Trophoblast cell (in vitro differentiated cells and primary cell): ENCODE measurements at regions not wholly inside any gene's neighbourhood (a gene's known extent, or its start where the extent isn't known, plus 50 kb on each side); places are given as distances from the start of the nearest gene placed in this dataset.

ENCODE experiments used
- DNase-seq, 2 donors: peaks; one replicate each; pipeline ENCODE4 v3.0.0-alpha.2; 2016
- H2AFZ ChIP-seq: 2 replicates; pipeline ENCODE4 v1.6.1; 2013; ENCODE audit warnings: low read length, moderate library complexity, mild to moderate bottlenecking; ENCODE audit not compliant: insufficient read depth, poor library complexity
- H2AK5ac ChIP-seq: 2 replicates; pipeline ENCODE4 v1.6.1; 2013; ENCODE audit warnings: mild to moderate bottlenecking, low read length
- H2BK120ac ChIP-seq: 2 replicates; pipeline ENCODE4 v1.6.1; 2013; ENCODE audit warnings: low read length, mild to moderate bottlenecking, moderate library complexity; ENCODE audit not compliant: insufficient read depth, poor library complexity
- H2BK12ac ChIP-seq: 2 replicates; pipeline ENCODE4 v1.6.1; 2013; ENCODE audit warnings: mild to moderate bottlenecking, low read length, moderate library complexity
- H2BK5ac ChIP-seq: 2 replicates; pipeline ENCODE4 v1.6.1; 2013; ENCODE audit warnings: low read length, low read depth, moderate library complexity, mild to moderate bottlenecking; ENCODE audit not compliant: poor library complexity
- H3K14ac ChIP-seq: 2 replicates; pipeline ENCODE4 v1.6.1; 2013; ENCODE audit warnings: mild to moderate bottlenecking, low read length
- H3K18ac ChIP-seq: 2 replicates; pipeline ENCODE4 v1.6.1; 2013; ENCODE audit warnings: mild to moderate bottlenecking, low read length
- H3K23ac ChIP-seq: 2 replicates; pipeline ENCODE4 v1.6.1; 2013; ENCODE audit warnings: low read length
- H3K27ac ChIP-seq: 2 replicates; pipeline ENCODE4 v1.5.1; 2013; ENCODE audit warnings: low read depth, mild to moderate bottlenecking, inconsistent platforms, low read length, moderate library complexity
- H3K27me3 ChIP-seq: 2 replicates; pipeline ENCODE4 v1.6.1; 2013; ENCODE audit warnings: inconsistent platforms, mild to moderate bottlenecking, low read length, moderate library complexity; ENCODE audit not compliant: insufficient read depth
- H3K36me3 ChIP-seq, 2 experiments: 1 replicate in 1 of 2; 2 replicates in 1 of 2; pipeline ENCODE4 v1.6.1; 2013; ENCODE audit warnings: low read length in 2 of 2, mild to moderate bottlenecking in 2 of 2, moderate library complexity in 1 of 2; ENCODE audit not compliant: insufficient read depth in 2 of 2, control insufficient read depth in 1 of 2
- H3K4ac ChIP-seq: 2 replicates; pipeline ENCODE4 v1.6.1; 2013; ENCODE audit warnings: low read depth, mild to moderate bottlenecking, low read length, moderate library complexity
- H3K4me1 ChIP-seq, 2 experiments: 1 replicate in 1 of 2; 2 replicates in 1 of 2; pipeline ENCODE4 v1.6.1; 2013; ENCODE audit warnings: low read length in 2 of 2, mild to moderate bottlenecking in 2 of 2, moderate library complexity in 1 of 2; ENCODE audit not compliant: insufficient read depth in 2 of 2, control insufficient read depth in 1 of 2
- H3K4me2 ChIP-seq: 2 replicates; pipeline ENCODE4 v1.6.1; 2013; ENCODE audit warnings: inconsistent platforms, mild to moderate bottlenecking, low read length, moderate library complexity
- H3K4me3 ChIP-seq: 2 replicates; pipeline ENCODE4 v1.5.1; 2013; ENCODE audit warnings: mild to moderate bottlenecking, low read depth, low read length, inconsistent platforms
- H3K79me1 ChIP-seq: one replicate; pipeline ENCODE4 v1.6.1; 2013; ENCODE audit warnings: low read length
- H3K79me2 ChIP-seq: 2 replicates; pipeline ENCODE4 v1.6.1; 2013; ENCODE audit warnings: low read length, mild to moderate bottlenecking; ENCODE audit not compliant: control insufficient read depth, insufficient read depth, poor library complexity
- H3K9ac ChIP-seq: 2 replicates; pipeline ENCODE4 v1.6.1; 2013; ENCODE audit warnings: mild to moderate bottlenecking, low read length
- H3K9me3 ChIP-seq: 2 replicates; pipeline ENCODE4 v1.6.1; 2013; ENCODE audit warnings: low read depth, mild to moderate bottlenecking, control low read depth, inconsistent platforms, low read length; ENCODE audit not compliant: insufficient read depth
- H4K12ac ChIP-seq: 2 replicates; pipeline ENCODE4 v1.6.1; 2013; ENCODE audit warnings: low read depth, mild to moderate bottlenecking, low read length, moderate library complexity
- H4K8ac ChIP-seq: 2 replicates; pipeline ENCODE4 v1.6.1; 2013; ENCODE audit warnings: low read depth, mild to moderate bottlenecking, low read length, moderate library complexity
- H4K91ac ChIP-seq: one replicate; pipeline ENCODE4 v1.6.1; 2013; ENCODE audit warnings: low read depth, mild to moderate bottlenecking, low read length, moderate library complexity
- WGBS: extraction: QIAGEN DNeasy Blood & Tissue Kit; methylation state at CpG from one replicate; pipeline ENCODE4 v1.1.7; 2013; ENCODE audit warnings: missing lambda C conversion rate; ENCODE audit not compliant: insufficient read length, insufficient coverage; ENCODE audit errors: extremely low coverage; 5-methylcytosine and 5-hydroxymethylcytosine counted together

DNA sequence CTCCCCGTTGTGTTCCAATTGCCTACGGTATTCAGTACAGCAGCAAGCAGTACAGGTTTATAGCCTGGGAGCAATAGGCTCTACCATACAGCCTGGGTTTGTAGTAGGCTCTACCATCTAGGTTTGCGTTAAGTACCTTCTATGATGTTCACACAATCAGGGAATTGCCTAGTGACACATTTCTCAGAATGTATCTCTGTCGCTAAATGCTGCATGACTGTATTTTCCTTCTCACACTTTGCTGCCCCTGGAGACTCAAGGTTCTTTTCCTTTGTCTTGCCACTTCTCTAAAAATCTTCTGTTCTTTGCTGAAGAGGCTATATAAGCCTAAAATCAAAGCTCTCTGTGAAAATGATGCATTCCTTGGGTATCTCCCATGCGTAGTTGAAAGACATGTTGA is 241.9 kb downstream of the CD83 start:
- Histone ChIP-seq H3K9ac (no peak overlapping the region), H3K4me2 (no peak overlapping the region)
- no CpG with 5 or more reads among the region's 5 CpGs for WGBS

GRCh38 chr6:14360565-14360964 is 243.0 kb downstream of the CD83 start:
- H2BK12ac ChIP-seq, result no peak overlapping the region
- H3K9me3 ChIP-seq, result no peaks in the 10 kb centered on the region
- H2BK120ac ChIP-seq, result no peak overlapping the region
- no peaks in the 10 kb centered on the region for H3K79me2 ChIP-seq
- H3K27ac ChIP-seq, result no peak overlapping the region
- H4K12ac ChIP-seq, result no peak overlapping the region
- no peak overlapping the region for H2BK5ac ChIP-seq
- no peak overlapping the region for H2AK5ac ChIP-seq
- no peaks in the 10 kb centered on the region for H3K4me1 ChIP-seq
- H4K91ac ChIP-seq, result no peak overlapping the region
- H3K4me3 ChIP-seq, result no peak overlapping the region
- no peaks in the 10 kb centered on the region for H3K79me1 ChIP-seq
- H3K9ac ChIP-seq, result no peak overlapping the region
- DNase-seq, result no peak
- WGBS, result no CpG with 5 or more reads among the region's 7 CpGs
- no peak overlapping the region for H3K14ac ChIP-seq
- no peaks in the 10 kb centered on the region for H3K36me3 ChIP-seq
- no peak overlapping the region for H3K23ac ChIP-seq
- no peak overlapping the region for H4K8ac ChIP-seq
- no peaks in the 10 kb centered on the region for H3K27me3 ChIP-seq
- no peak overlapping the region for H2AFZ ChIP-seq
- H3K4ac ChIP-seq, result no peak overlapping the region
- H3K4me2 ChIP-seq, result no peak overlapping the region
- H3K18ac ChIP-seq, result no peak overlapping the region

More for the DNA sequence above, 241.9 kb downstream of the CD83 start:
- no peak overlapping the region for H2BK5ac ChIP-seq
- no peak overlapping the region for H3K27ac ChIP-seq
- H3K36me3 ChIP-seq, result no peaks in the 10 kb centered on the region
- no peak overlapping the region for H2BK12ac ChIP-seq
- no peak for DNase-seq
- H3K79me2 ChIP-seq, result no peaks in the 10 kb centered on the region
- no peak overlapping the region for H3K14ac ChIP-seq
- no peak overlapping the region for H4K8ac ChIP-seq
- H3K4me3 ChIP-seq, result no peak overlapping the region
- H3K79me1 ChIP-seq, result no peaks in the 10 kb centered on the region
- no peaks in the 10 kb centered on the region for H3K4me1 ChIP-seq
- no peak overlapping the region for H4K91ac ChIP-seq
- H3K27me3 ChIP-seq, result no peaks in the 10 kb centered on the region
- no peak overlapping the region for H3K23ac ChIP-seq
- H2AK5ac ChIP-seq, result no peak overlapping the region
- H3K18ac ChIP-seq, result no peak overlapping the region
- H2AFZ ChIP-seq, result no peak overlapping the region
- no peak overlapping the region for H4K12ac ChIP-seq
- no peak overlapping the region for H3K4ac ChIP-seq
- no peak overlapping the region for H2BK120ac ChIP-seq
- no peaks in the 10 kb centered on the region for H3K9me3 ChIP-seq

DNA sequence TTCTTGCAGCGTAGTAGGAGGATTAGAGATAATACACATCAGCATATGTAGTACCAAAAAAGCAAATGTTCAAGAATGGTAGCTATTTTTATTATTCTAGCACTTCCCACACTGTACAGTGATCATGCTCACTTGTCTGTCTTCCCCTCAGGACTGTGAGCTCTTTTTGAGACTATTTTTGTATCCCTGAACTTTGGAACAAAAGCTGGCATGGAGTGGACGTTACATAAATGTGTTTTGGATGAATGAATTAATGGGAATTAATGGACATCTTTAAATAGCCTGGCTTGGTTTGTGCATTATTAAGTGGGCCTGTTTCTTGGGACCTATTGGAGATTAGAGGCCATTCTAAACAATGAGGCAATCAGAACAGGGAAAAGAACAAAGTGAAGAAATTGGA is 243.7 kb downstream of the CD83 start:
- H3K27ac ChIP-seq, result no peak overlapping the region
- no CpG with 5 or more reads among the region's 2 CpGs for WGBS
- DNase-seq, result peak in 1 of 2 donors; percentile 0
- no peak overlapping the region for H3K4ac ChIP-seq
- H2AFZ ChIP-seq, result no peak overlapping the region
- H4K91ac ChIP-seq, result no peak overlapping the region
- no peaks in the 10 kb centered on the region for H3K79me1 ChIP-seq
- H3K79me2 ChIP-seq, result no peaks in the 10 kb centered on the region
- H3K23ac ChIP-seq, result no peak overlapping the region
- H4K8ac ChIP-seq, result no peak overlapping the region
- H3K9me3 ChIP-seq, result no peaks in the 10 kb centered on the region
- H4K12ac ChIP-seq, result no peak overlapping the region
- no peak overlapping the region for H2BK12ac ChIP-seq
- H3K4me3 ChIP-seq, result no peak overlapping the region
- no peak overlapping the region for H3K9ac ChIP-seq
- no peak overlapping the region for H2AK5ac ChIP-seq
- no peak overlapping the region for H2BK120ac ChIP-seq
- H3K4me1 ChIP-seq, result no peaks in the 10 kb centered on the region
- H3K27me3 ChIP-seq, result no peaks in the 10 kb centered on the region
- H3K14ac ChIP-seq, result no peak overlapping the region
- H2BK5ac ChIP-seq, result no peak overlapping the region
- no peak overlapping the region for H3K18ac ChIP-seq
- no peaks in the 10 kb centered on the region for H3K36me3 ChIP-seq
- H3K4me2 ChIP-seq, result no peak overlapping the region

DNA sequence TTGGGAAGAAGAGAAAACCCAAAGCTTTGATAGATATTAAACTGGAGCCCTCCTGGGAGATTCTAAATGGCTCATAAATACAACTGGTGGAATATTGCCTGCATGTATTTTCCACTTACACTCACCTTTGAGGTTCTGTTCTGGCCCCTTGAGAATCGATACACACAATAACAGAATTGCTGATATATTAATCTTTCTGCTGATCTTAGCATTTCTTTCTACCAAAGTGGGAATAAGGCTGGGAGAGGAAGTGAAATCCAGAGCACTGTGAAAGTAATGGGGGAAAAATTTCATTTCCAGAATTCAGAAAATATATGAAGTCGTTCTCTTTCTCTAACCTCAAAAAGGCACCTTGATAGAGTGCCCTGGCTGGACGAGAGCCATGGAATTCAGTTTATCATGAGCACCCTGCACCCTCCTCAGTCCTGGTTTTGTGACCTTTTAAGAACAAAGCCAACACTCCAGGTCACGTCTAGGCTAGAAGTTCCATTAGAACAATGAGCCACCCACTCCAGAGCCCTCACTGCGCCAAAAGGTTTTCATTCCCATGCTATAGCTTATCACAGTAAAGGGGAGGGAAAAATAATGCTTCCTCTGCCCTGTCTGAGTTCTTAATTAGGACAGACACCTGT is 244.5 kb downstream of the CD83 start:
- WGBS, result no CpG with 5 or more reads among the region's 5 CpGs
- Histone ChIP-seq H4K12ac (no peak overlapping the region), H3K27me3 (no peaks in the 10 kb centered on the region)

More for the DNA sequence above, 244.5 kb downstream of the CD83 start:
- H3K18ac ChIP-seq, result no peak overlapping the region
- H2AFZ ChIP-seq, result no peak overlapping the region
- H3K4me2 ChIP-seq, result no peak overlapping the region
- H3K14ac ChIP-seq, result no peak overlapping the region
- H2AK5ac ChIP-seq, result no peak overlapping the region
- H3K27ac ChIP-seq, result no peak overlapping the region
- no peak for DNase-seq
- H4K91ac ChIP-seq, result no peak overlapping the region
- H3K4me1 ChIP-seq, result no peaks in the 10 kb centered on the region
- no peak overlapping the region for H2BK5ac ChIP-seq
- H3K9ac ChIP-seq, result no peak overlapping the region
- no peak overlapping the region for H3K4ac ChIP-seq
- H3K79me1 ChIP-seq, result no peaks in the 10 kb centered on the region
- no peak overlapping the region for H3K4me3 ChIP-seq
- H3K36me3 ChIP-seq, result no peaks in the 10 kb centered on the region
- H3K23ac ChIP-seq, result no peak overlapping the region
- no peak overlapping the region for H4K8ac ChIP-seq
- H3K9me3 ChIP-seq, result no peaks in the 10 kb centered on the region
- no peak overlapping the region for H2BK120ac ChIP-seq
- no peaks in the 10 kb centered on the region for H3K79me2 ChIP-seq
- no peak overlapping the region for H2BK12ac ChIP-seq
